ENCODE measurements at regions not wholly inside any gene's neighbourhood (a gene's known extent, or its start where the extent isn't known, plus 50 kb on each side); places are given as distances from the start of the nearest gene placed in this dataset.

DNA sequence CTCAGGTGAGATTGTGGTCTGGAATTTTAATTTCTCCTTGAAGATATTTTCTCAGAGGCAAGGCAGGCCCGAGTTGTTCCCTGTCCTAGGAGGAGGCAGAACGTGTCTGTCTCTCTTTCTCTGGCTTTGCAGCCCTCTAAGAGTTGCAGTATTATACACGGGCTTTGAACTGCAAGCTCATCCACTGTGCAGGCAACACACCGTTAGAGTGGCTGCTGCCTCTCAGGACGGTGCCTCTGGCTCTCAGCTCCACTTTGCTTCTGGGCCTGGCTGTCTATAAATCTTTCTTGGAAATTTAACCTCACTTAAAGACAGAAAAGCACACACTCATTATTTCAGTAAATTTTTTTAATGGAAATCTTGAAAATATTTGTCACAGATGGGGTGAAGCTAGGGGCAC is 170.1 kb upstream of the ADCY2 start:
- H3K79me1 ChIP-seq (ENCODE audit: low read depth in 1 of 2, low read length in 2 of 2), result no peaks in the 10 kb centered on the region
- no peak overlapping the region for H2BK120ac ChIP-seq (ENCODE audit: low read depth, low read length)
- H3K36me3 ChIP-seq (ENCODE audit: control insufficient read depth, insufficient read depth, low read length), result no peaks in the 10 kb centered on the region
- POLR2A ChIA-PET (ENCODE audit: unreplicated experiment), result no interaction called here
- no peak overlapping the region for H3K27ac ChIP-seq (ENCODE audit: insufficient read depth, low read length)
- no peak overlapping the region for H3K56ac ChIP-seq (ENCODE audit: extremely low read depth, insufficient read depth, low read length)
- H3K4ac ChIP-seq (ENCODE audit: low read depth, low read length), result no peak overlapping the region
- no peak overlapping the region for H2AFZ ChIP-seq (replicated peaks; ENCODE audit: low read length, poor library complexity)
- no peak for TF ChIP-seq RFX5 (IDR thresholded peaks at IDR 0.05; ENCODE audit: low read depth, low read length)
- TF ChIP-seq, protein P1, sequence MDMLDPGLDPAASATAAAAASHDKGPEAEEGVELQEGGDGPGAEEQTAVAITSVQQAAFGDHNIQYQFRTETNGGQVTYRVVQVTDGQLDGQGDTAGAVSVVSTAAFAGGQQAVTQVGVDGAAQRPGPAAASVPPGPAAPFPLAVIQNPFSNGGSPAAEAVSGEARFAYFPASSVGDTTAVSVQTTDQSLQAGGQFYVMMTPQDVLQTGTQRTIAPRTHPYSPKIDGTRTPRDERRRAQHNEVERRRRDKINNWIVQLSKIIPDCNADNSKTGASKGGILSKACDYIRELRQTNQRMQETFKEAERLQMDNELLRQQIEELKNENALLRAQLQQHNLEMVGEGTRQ (IDR thresholded peaks at IDR 0.05; ENCODE audit: low read depth, low read length), result no peak
- no peak for TF ChIP-seq CEBPB (IDR thresholded peaks at IDR 0.05; ENCODE audit: low read depth, low read length)
- TF ChIP-seq, protein P2, sequence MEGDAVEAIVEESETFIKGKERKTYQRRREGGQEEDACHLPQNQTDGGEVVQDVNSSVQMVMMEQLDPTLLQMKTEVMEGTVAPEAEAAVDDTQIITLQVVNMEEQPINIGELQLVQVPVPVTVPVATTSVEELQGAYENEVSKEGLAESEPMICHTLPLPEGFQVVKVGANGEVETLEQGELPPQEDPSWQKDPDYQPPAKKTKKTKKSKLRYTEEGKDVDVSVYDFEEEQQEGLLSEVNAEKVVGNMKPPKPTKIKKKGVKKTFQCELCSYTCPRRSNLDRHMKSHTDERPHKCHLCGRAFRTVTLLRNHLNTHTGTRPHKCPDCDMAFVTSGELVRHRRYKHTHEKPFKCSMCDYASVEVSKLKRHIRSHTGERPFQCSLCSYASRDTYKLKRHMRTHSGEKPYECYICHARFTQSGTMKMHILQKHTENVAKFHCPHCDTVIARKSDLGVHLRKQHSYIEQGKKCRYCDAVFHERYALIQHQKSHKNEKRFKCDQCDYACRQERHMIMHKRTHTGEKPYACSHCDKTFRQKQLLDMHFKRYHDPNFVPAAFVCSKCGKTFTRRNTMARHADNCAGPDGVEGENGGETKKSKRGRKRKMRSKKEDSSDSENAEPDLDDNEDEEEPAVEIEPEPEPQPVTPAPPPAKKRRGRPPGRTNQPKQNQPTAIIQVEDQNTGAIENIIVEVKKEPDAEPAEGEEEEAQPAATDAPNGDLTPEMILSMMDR (conservative IDR thresholded peaks at IDR 0.05; ENCODE audit: low read depth, low read length), result no peak
- no peak for TF ChIP-seq MAFK (IDR thresholded peaks at IDR 0.05; ENCODE audit: low read depth, low read length)
- TF ChIP-seq, protein P3, sequence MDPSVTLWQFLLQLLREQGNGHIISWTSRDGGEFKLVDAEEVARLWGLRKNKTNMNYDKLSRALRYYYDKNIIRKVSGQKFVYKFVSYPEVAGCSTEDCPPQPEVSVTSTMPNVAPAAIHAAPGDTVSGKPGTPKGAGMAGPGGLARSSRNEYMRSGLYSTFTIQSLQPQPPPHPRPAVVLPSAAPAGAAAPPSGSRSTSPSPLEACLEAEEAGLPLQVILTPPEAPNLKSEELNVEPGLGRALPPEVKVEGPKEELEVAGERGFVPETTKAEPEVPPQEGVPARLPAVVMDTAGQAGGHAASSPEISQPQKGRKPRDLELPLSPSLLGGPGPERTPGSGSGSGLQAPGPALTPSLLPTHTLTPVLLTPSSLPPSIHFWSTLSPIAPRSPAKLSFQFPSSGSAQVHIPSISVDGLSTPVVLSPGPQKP (IDR thresholded peaks at IDR 0.05; ENCODE audit: borderline replicate concordance, low read depth, low read length), result no peak
- no peak for TF ChIP-seq RCOR1 (IDR thresholded peaks at IDR 0.05; ENCODE audit: insufficient replicate concordance, low read length)
- TF ChIP-seq SMC3 (IDR thresholded peaks at IDR 0.05; ENCODE audit: low read depth, low read length), result no peak
- no peak for TF ChIP-seq MAZ (IDR thresholded peaks at IDR 0.05; ENCODE audit: borderline replicate concordance, low read depth, low read length)
- TF ChIP-seq FOS (IDR thresholded peaks at IDR 0.05; ENCODE audit: low read depth, low read length), result no peak
- no peak for TF ChIP-seq POLR2A (IDR thresholded peaks at IDR 0.05; ENCODE audit: low read depth, low read length)
- no peak for TF ChIP-seq RAD21 (IDR thresholded peaks at IDR 0.05; ENCODE audit: low read length)
- no peak for TF ChIP-seq BHLHE40 (IDR thresholded peaks at IDR 0.05; ENCODE audit: low read depth, low read length)
- TF ChIP-seq CHD1 (IDR thresholded peaks at IDR 0.05; ENCODE audit: low read depth, low read length), result no peak
- TF ChIP-seq NFE2L2 (IDR thresholded peaks at IDR 0.05; ENCODE audit: low read depth, low read length), result no peak
- TF ChIP-seq MXI1 (IDR thresholded peaks at IDR 0.05; ENCODE audit: borderline replicate concordance, low read depth, low read length), result no peak
- no peak overlapping the region for H2AK9ac ChIP-seq (replicated peaks; ENCODE audit: low read depth, low read length, poor library complexity)
- no peak overlapping the region for H3K4me2 ChIP-seq (ENCODE audit: low read depth, low read length)
- no peak overlapping the region for H3K9ac ChIP-seq (ENCODE audit: low read depth, low read length)
- dilution Hi-C loops (cut with HindIII; ENCODE audit: low sequenced_read_pairs, unreplicated experiment), result no loop called here
- H2BK5ac ChIP-seq (ENCODE audit: low read depth, low read length, poor library complexity, severe bottlenecking), result no peak overlapping the region
- in situ Hi-C loops (cut with MboI; ENCODE audit: low sequenced_read_pairs), result no loop called here
- H4K5ac ChIP-seq (ENCODE audit: low read depth, low read length), result no peak overlapping the region
- BruUV-seq (replicated peaks), result no TSS peak
- H4K20me1 ChIP-seq (ENCODE audit: insufficient read depth, low read length), result no peaks in the 10 kb centered on the region
- H3K9me3 ChIP-seq (ENCODE audit: control insufficient read depth, insufficient read depth, low read length), result peaks cover 24% of the 10 kb centered on the region
- H3K14ac ChIP-seq (replicated peaks; ENCODE audit: low read depth, low read length), result no peak overlapping the region
- DNase-seq (no peak), ATAC-seq (ENCODE audit: low read depth) (no peak)
- intact Hi-C loops (cut with micrococcal nuclease), result no loop called here
- H3K23ac ChIP-seq (ENCODE audit: low read depth, low read length), result no peak overlapping the region
- no peak overlapping the region for H4K91ac ChIP-seq (ENCODE audit: insufficient read depth, low read depth, low read length)
- CTCF ChIA-PET, result no interaction called here
- no peaks in the 10 kb centered on the region for H3K27me3 ChIP-seq (ENCODE audit: control insufficient read depth, insufficient read depth, low read length)
- no peak overlapping the region for H2AK5ac ChIP-seq (ENCODE audit: low read depth, low read length)
- no peak overlapping the region for H3K4me3 ChIP-seq (ENCODE audit: insufficient read depth, low read depth, low read length)
- no peak overlapping the region for H2BK20ac ChIP-seq (ENCODE audit: low read depth, low read length)
- no peak overlapping the region for H4K8ac ChIP-seq (ENCODE audit: low read depth in 2 of 2, low read length in 2 of 2)
- no peaks in the 10 kb centered on the region for H3K9me1 ChIP-seq (ENCODE audit: insufficient read depth, low read length)
- H3K18ac ChIP-seq (ENCODE audit: low read depth, low read length), result no peak overlapping the region
- H3K4me1 ChIP-seq (ENCODE audit: control insufficient read depth, insufficient read depth, low read length), result no peaks in the 10 kb centered on the region
- WGBS, 2 experiments (ENCODE audit: extremely low coverage in 2 of 2, insufficient read length in 1 of 2), result 33% methylated on average over 1 of the region's 5 CpGs; no CpG with 5 or more reads in 1 of the 2 experiments
- no peak overlapping the region for H2BK15ac ChIP-seq (ENCODE audit: low read depth, low read length)

Measured in IMR-90 (cell line).